Neural crest cell (in vitro differentiated cells): ENCODE measurements at regions not wholly inside any gene's neighbourhood (a gene's known extent, or its start where the extent isn't known, plus 50 kb on each side); places are given as distances from the start of the nearest gene placed in this dataset.

Experiments used
- DNase-seq: peaks from one replicate; pipeline ENCODE4 v3.0.0; 2021; ENCODE audit warnings: low read depth, mixed read lengths, low spot score
- H3K27ac Mint-ChIP-seq: one replicate; pipeline ENCODE4 v1.8.0; 2021; ENCODE audit warnings: mild to moderate bottlenecking, mixed read lengths; ENCODE audit not compliant: unreplicated experiment
- H3K27me3 Mint-ChIP-seq: 2 replicates; pipeline ENCODE4 v1.8.0; 2021; ENCODE audit warnings: low read depth, mild to moderate bottlenecking, mixed read lengths
- H3K36me3 Mint-ChIP-seq: 2 replicates; pipeline ENCODE4 v1.8.0; 2021; ENCODE audit warnings: low read depth, mild to moderate bottlenecking, mixed read lengths
- H3K4me1 Mint-ChIP-seq: 2 replicates; pipeline ENCODE4 v1.8.0; 2021; ENCODE audit warnings: mixed read lengths
- H3K4me3 Mint-ChIP-seq: one replicate; pipeline ENCODE4 v1.8.0; 2021; ENCODE audit warnings: mild to moderate bottlenecking, mixed read lengths
- H3K9me3 Mint-ChIP-seq: 2 replicates; pipeline ENCODE4 v1.8.0; 2021; ENCODE audit warnings: mixed read lengths
- TF ChIP-seq, protein P1 (sequence below): fragments of 200-600 bp; sonication (generic); conservative IDR thresholded peaks from 2 replicates; pipeline ENCODE4 v1.5.0; 2021; ENCODE audit warnings: antibody characterized with exemption, mild to moderate bottlenecking

DNA sequence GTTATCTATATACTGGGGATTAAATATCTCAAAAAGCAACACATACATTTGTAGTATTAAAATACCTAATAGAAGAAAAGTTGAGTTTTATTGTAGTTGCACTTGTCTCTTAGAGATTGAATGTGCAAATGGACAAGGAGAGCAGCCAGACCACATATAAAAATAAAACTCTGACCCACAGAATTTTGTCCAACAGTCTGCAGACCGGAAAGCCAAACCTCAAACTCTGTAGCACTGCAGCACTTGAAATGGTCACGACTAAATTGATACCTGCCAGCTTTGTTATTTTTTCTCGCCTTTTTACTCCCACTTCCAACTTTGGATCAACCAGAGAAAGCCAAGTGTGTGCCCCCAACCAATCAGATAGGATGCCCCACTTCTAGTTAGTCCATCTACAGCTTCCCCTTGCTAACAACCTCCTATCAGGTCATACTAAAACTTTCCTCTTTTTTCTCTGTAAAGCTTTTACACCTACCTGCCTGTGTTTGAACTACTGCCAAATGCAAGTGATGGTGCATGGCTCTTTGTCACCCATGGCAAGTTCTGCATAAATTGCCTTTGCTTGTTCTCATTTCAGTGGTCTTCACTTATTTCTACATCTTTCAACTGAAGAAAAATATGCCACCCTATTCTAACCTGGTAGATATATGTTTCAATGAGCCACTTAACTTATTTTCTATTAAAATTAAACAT, 1250.7 kb upstream of the SPRY2 start:
- Mint-ChIP-seq H3K27ac (no peak overlapping the region), H3K4me1 (no peaks in the 10 kb centered on the region), H3K27me3 (no peaks in the 10 kb centered on the region), H3K4me3 (no peak overlapping the region), H3K9me3 (no peaks in the 10 kb centered on the region), H3K36me3 (no peaks in the 10 kb centered on the region)
- DNase-seq, result no peak
- TF ChIP-seq, protein P1, sequence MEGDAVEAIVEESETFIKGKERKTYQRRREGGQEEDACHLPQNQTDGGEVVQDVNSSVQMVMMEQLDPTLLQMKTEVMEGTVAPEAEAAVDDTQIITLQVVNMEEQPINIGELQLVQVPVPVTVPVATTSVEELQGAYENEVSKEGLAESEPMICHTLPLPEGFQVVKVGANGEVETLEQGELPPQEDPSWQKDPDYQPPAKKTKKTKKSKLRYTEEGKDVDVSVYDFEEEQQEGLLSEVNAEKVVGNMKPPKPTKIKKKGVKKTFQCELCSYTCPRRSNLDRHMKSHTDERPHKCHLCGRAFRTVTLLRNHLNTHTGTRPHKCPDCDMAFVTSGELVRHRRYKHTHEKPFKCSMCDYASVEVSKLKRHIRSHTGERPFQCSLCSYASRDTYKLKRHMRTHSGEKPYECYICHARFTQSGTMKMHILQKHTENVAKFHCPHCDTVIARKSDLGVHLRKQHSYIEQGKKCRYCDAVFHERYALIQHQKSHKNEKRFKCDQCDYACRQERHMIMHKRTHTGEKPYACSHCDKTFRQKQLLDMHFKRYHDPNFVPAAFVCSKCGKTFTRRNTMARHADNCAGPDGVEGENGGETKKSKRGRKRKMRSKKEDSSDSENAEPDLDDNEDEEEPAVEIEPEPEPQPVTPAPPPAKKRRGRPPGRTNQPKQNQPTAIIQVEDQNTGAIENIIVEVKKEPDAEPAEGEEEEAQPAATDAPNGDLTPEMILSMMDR, result no peak

GRCh38 chr13:81582381-81582780, 1241.5 kb upstream of the SPRY2 start:
- no peak overlapping the region for H3K27ac Mint-ChIP-seq
- no peak for DNase-seq
- no peak overlapping the region for H3K4me3 Mint-ChIP-seq
- peaks cover 6% of the 10 kb centered on the region for H3K4me1 Mint-ChIP-seq
- H3K27me3 Mint-ChIP-seq, result no peaks in the 10 kb centered on the region
- H3K36me3 Mint-ChIP-seq, result no peaks in the 10 kb centered on the region
- TF ChIP-seq, protein P1, result no peak
- no peaks in the 10 kb centered on the region for H3K9me3 Mint-ChIP-seq

GRCh38 chr13:81577601-81578195, 1236.8 kb upstream of the SPRY2 start:
- no peak overlapping the region for H3K4me3 Mint-ChIP-seq
- TF ChIP-seq, protein P1, result no peak

GRCh38 chr13:81568824-81569223, 1227.9 kb upstream of the SPRY2 start:
- no peaks in the 10 kb centered on the region for H3K27me3 Mint-ChIP-seq
- H3K4me3 Mint-ChIP-seq, result no peak overlapping the region
- no peaks in the 10 kb centered on the region for H3K4me1 Mint-ChIP-seq
- no peak overlapping the region for H3K27ac Mint-ChIP-seq
- H3K9me3 Mint-ChIP-seq, result peaks cover 2% of the 10 kb centered on the region
- DNase-seq, result no peak
- TF ChIP-seq, protein P1, result no peak
- H3K36me3 Mint-ChIP-seq, result no peaks in the 10 kb centered on the region

More at GRCh38 chr13:81577601-81578195, 1236.8 kb upstream of the SPRY2 start:
- Mint-ChIP-seq H3K9me3 (no peaks in the 10 kb centered on the region), H3K36me3 (no peaks in the 10 kb centered on the region), H3K4me1 (peaks cover 7% of the 10 kb centered on the region), H3K27ac (no peak overlapping the region), H3K27me3 (no peaks in the 10 kb centered on the region)
- DNase-seq, result no peak

DNA sequence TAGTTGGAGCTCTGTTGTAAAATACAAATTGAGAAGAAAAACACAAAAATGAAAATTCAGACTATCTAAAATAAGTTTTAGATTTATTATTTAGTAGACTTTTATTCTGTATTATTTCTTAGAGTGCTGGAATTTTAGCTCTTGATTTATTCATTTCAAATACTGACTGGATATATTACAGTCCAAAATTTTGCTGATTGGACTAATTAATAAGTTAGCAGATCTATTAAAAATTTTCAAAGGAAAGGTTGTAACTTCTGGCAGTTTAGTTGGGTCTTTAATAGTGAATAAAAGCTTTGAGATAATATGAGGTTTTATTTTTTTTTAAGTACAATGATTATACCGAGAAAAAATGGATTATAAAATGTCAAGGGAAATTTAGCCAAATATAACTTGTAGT, 1224.9 kb upstream of the SPRY2 start:
- DNase-seq, result no peak
- TF ChIP-seq, protein P1, result no peak
- Mint-ChIP-seq H3K9me3 (peaks cover 2% of the 10 kb centered on the region), H3K4me1 (no peaks in the 10 kb centered on the region), H3K27me3 (no peaks in the 10 kb centered on the region), H3K4me3 (no peak overlapping the region), H3K36me3 (no peaks in the 10 kb centered on the region), H3K27ac (no peak overlapping the region)
